ENCODE measurements at regions not wholly inside any gene's neighbourhood (a gene's known extent, or its start where the extent isn't known, plus 50 kb on each side); places are given as distances from the start of the nearest gene placed in this dataset.

GRCh38 chr16:17831330-17831729 is 360.6 kb upstream of the XYLT1 start:
- ATAC-seq (no peak), DNase-seq (ENCODE audit: low read depth in 1 of 2, low spot score in 1 of 2) (peak in 1 of 2 experiments; percentile 24), FAIRE-seq (no peak)
- no peak overlapping the region for H3K27ac ChIP-seq
- 0 out of 3 replicates have a peak, but pooled peaks cover 3% of the 10 kb centered on the region for H3K4me1 ChIP-seq
- TF ChIP-seq RNF2 (IDR thresholded peaks at IDR 0.05; ENCODE audit: borderline replicate concordance, low read depth) (no peak), CBX8 (IDR thresholded peaks at IDR 0.05) (no peak), HEYL (CRISPR knock-in tag; IDR thresholded peaks at IDR 0.05) (no peak), HMGXB4 (CRISPR knock-in tag; IDR thresholded peaks at IDR 0.05; ENCODE audit: borderline replicate concordance) (no peak), ZNF302 (CRISPR knock-in tag; IDR thresholded peaks at IDR 0.05) (no peak), ZFP36 (IDR thresholded peaks at IDR 0.05; ENCODE audit: borderline replicate concordance, partially characterized antibody) (no peak), HOXB5 (CRISPR knock-in tag; IDR thresholded peaks at IDR 0.05) (no peak), MAFK (IDR thresholded peaks at IDR 0.05; ENCODE audit: partially characterized antibody) (no peak), HOXB13 (CRISPR knock-in tag; IDR thresholded peaks at IDR 0.05; ENCODE audit: low read depth) (no peak), REST (IDR thresholded peaks at IDR 0.05) (no peak), CBX2 (IDR thresholded peaks at IDR 0.05; ENCODE audit: borderline replicate concordance, low read depth) (no peak), BCL3 (IDR thresholded peaks at IDR 0.05) (no peak), PHF8 (IDR thresholded peaks at IDR 0.05; ENCODE audit: borderline replicate concordance, low read depth) (no peak), RFX5 (IDR thresholded peaks at IDR 0.05) (no peak), GATA3 (IDR thresholded peaks at IDR 0.05; ENCODE audit: borderline replicate concordance) (no peak), EHMT2 (IDR thresholded peaks at IDR 0.05; ENCODE audit: low read depth) (no peak), CHD2 (IDR thresholded peaks at IDR 0.05; ENCODE audit: low read length, partially characterized antibody) (no peak), MAX (IDR thresholded peaks at IDR 0.05) (no peak), RARB (CRISPR knock-in tag; IDR thresholded peaks at IDR 0.05) (no peak)
- TF ChIP-seq, protein P1, sequence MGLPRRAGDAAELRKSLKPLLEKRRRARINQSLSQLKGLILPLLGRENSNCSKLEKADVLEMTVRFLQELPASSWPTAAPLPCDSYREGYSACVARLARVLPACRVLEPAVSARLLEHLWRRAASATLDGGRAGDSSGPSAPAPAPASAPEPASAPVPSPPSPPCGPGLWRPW (IDR thresholded peaks at IDR 0.05), result no peak
- no peak overlapping the region for H3K4me3 ChIP-seq
- no peak overlapping the region for H3K4me2 ChIP-seq
- ChIA-PET CTCF (no interaction called here), POLR2A (no interaction called here)
- H3K9me3 ChIP-seq, result no peaks in the 10 kb centered on the region
- WGBS (ENCODE audit: missing lambda C conversion rate), result 38% methylated on average over 5 of the region's 5 CpGs

DNA sequence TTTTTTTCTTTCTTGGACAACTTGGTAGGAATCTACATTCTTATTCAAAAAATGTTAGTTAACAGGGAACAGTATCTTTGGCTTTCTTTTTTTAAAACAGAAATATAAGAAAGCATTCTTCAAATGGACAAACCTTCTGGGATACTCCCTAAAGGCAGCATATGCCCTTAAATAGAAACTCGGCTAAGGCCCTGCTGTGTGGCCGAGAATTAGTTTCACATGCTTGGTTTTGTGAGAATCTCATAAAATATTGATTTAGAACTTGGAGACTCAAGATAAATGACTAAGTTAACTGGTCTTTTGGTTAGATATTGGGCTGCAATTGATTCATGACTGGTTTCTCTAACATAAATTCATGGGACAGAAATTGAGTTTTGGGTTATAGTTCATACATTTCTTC is 359.9 kb upstream of the XYLT1 start:
- CTCF ChIA-PET, result no interaction called here
- 0 out of 3 replicates have a peak, but pooled peaks cover 3% of the 10 kb centered on the region for H3K4me1 ChIP-seq
- H3K9me3 ChIP-seq, result no peaks in the 10 kb centered on the region
- no peak for FAIRE-seq
- H3K4me2 ChIP-seq, result no peak overlapping the region
- no peak for DNase-seq (ENCODE audit: low read depth in 1 of 2, low spot score in 1 of 2)
- POLR2A ChIA-PET, result no interaction called here
- H3K27ac ChIP-seq, result no peak overlapping the region
- 2% methylated on average over 2 of the region's 2 CpGs for WGBS (ENCODE audit: missing lambda C conversion rate)
- ATAC-seq, result no peak
- no peak overlapping the region for H3K4me3 ChIP-seq
- no peak for TF ChIP-seq SREBF2 (IDR thresholded peaks at IDR 0.05)
- no peak for TF ChIP-seq ZC3H11A (IDR thresholded peaks at IDR 0.05)
- no peak for TF ChIP-seq JUN (IDR thresholded peaks at IDR 0.05)
- no peak for TF ChIP-seq CHD4 (IDR thresholded peaks at IDR 0.05; ENCODE audit: borderline replicate concordance)
- TF ChIP-seq PHF8 (IDR thresholded peaks at IDR 0.05; ENCODE audit: borderline replicate concordance, low read depth), result no peak
- no peak for TF ChIP-seq HOXB5 (CRISPR knock-in tag; IDR thresholded peaks at IDR 0.05)
- TF ChIP-seq, protein P2, sequence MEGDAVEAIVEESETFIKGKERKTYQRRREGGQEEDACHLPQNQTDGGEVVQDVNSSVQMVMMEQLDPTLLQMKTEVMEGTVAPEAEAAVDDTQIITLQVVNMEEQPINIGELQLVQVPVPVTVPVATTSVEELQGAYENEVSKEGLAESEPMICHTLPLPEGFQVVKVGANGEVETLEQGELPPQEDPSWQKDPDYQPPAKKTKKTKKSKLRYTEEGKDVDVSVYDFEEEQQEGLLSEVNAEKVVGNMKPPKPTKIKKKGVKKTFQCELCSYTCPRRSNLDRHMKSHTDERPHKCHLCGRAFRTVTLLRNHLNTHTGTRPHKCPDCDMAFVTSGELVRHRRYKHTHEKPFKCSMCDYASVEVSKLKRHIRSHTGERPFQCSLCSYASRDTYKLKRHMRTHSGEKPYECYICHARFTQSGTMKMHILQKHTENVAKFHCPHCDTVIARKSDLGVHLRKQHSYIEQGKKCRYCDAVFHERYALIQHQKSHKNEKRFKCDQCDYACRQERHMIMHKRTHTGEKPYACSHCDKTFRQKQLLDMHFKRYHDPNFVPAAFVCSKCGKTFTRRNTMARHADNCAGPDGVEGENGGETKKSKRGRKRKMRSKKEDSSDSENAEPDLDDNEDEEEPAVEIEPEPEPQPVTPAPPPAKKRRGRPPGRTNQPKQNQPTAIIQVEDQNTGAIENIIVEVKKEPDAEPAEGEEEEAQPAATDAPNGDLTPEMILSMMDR (IDR thresholded peaks at IDR 0.05), result no peak
- no peak for TF ChIP-seq CBX2 (IDR thresholded peaks at IDR 0.05; ENCODE audit: borderline replicate concordance, low read depth)
- TF ChIP-seq TP53 (CRISPR knock-in tag; IDR thresholded peaks at IDR 0.05), result no peak
- TF ChIP-seq, protein P1 (IDR thresholded peaks at IDR 0.05), result no peak
- TF ChIP-seq HDAC2 (IDR thresholded peaks at IDR 0.05), result no peak
- TF ChIP-seq, protein P3, sequence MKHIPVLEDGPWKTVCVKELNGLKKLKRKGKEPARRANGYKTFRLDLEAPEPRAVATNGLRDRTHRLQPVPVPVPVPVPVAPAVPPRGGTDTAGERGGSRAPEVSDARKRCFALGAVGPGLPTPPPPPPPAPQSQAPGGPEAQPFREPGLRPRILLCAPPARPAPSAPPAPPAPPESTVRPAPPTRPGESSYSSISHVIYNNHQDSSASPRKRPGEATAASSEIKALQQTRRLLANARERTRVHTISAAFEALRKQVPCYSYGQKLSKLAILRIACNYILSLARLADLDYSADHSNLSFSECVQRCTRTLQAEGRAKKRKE (CRISPR knock-in tag; IDR thresholded peaks at IDR 0.05; ENCODE audit: low read depth), result no peak
- TF ChIP-seq EHF (CRISPR knock-in tag; IDR thresholded peaks at IDR 0.05), result no peak
